ENCODE measurements at regions not wholly inside any gene's neighbourhood (a gene's known extent, or its start where the extent isn't known, plus 50 kb on each side); places are given as distances from the start of the nearest gene placed in this dataset.

DNA sequence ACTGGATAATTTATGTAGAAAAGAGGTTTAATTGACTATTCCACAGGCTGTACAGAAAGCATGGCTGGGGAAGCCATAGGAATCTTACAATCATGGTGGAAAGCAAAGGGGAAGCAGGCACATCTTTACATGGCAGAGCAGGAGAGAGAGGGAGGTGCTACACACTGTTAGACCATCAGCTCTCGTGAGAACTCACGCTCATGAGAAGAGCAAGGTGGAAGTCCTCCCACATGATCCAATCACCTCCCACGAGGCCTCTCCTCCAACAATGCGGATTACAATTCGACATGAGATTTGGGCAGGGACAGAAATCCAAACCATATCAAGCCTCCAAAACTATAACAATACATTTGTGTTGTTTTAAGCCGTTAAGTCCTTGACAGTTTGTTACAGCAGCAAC, 257.1 kb upstream of the KCNG1 start:
- H3K27ac ChIP-seq (ENCODE audit: insufficient read depth, low read length): no peak overlapping the region
- no peaks in the 10 kb centered on the region for H3K9me3 ChIP-seq (ENCODE audit: control insufficient read depth, insufficient read depth, low read depth, low read length)
- H4K20me1 ChIP-seq (ENCODE audit: control insufficient read depth, extremely low read depth, insufficient read depth, low read length): no peaks in the 10 kb centered on the region
- no peak overlapping the region for H3K4me2 ChIP-seq (ENCODE audit: extremely low read depth, insufficient read depth, low read length)
- no peak overlapping the region for H2AFZ ChIP-seq (ENCODE audit: low read length)
- H3K9ac ChIP-seq (ENCODE audit: insufficient read depth, low read length): no peak overlapping the region
- H3K27me3 ChIP-seq (ENCODE audit: control insufficient read depth, insufficient read depth, low read length): peaks cover 3% of the 10 kb centered on the region
- no peak overlapping the region for H3K4me3 ChIP-seq (replicated peaks in 1 of 4; ENCODE audit: control extremely low read depth in 1 of 4, insufficient read depth in 1 of 4, low read depth in 3 of 4, low read length in 4 of 4)
- peaks cover 2% of the 10 kb centered on the region for H3K4me1 ChIP-seq (ENCODE audit: control insufficient read depth, extremely low read depth, insufficient read depth, low read length)
- DNase-seq (ENCODE audit: low read depth in 2 of 2): no peak
- no peaks in the 10 kb centered on the region for H3K79me2 ChIP-seq (ENCODE audit: control insufficient read depth, insufficient read depth, low read length)
- no peak for TF ChIP-seq EZH2 (IDR thresholded peaks at IDR 0.05; ENCODE audit: low read length, missing control alignments)
- TF ChIP-seq, protein P1, sequence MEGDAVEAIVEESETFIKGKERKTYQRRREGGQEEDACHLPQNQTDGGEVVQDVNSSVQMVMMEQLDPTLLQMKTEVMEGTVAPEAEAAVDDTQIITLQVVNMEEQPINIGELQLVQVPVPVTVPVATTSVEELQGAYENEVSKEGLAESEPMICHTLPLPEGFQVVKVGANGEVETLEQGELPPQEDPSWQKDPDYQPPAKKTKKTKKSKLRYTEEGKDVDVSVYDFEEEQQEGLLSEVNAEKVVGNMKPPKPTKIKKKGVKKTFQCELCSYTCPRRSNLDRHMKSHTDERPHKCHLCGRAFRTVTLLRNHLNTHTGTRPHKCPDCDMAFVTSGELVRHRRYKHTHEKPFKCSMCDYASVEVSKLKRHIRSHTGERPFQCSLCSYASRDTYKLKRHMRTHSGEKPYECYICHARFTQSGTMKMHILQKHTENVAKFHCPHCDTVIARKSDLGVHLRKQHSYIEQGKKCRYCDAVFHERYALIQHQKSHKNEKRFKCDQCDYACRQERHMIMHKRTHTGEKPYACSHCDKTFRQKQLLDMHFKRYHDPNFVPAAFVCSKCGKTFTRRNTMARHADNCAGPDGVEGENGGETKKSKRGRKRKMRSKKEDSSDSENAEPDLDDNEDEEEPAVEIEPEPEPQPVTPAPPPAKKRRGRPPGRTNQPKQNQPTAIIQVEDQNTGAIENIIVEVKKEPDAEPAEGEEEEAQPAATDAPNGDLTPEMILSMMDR (conservative IDR thresholded peaks at IDR 0.05 in 1 of 2, IDR thresholded peaks at IDR 0.05 in 1 of 2; ENCODE audit: low read depth in 1 of 2, low read length in 2 of 2): no peak
- no peaks in the 10 kb centered on the region for H3K36me3 ChIP-seq (ENCODE audit: control insufficient read depth, insufficient read depth, low read length)

- Histone ChIP-seq H2AFZ (ENCODE audit: low read length) (no peak overlapping the region), H4K20me1 (ENCODE audit: control insufficient read depth, extremely low read depth, insufficient read depth, low read length) (no peaks in the 10 kb centered on the region), H3K27me3 (ENCODE audit: control insufficient read depth, insufficient read depth, low read length) (peaks cover 3% of the 10 kb centered on the region), H3K4me2 (ENCODE audit: extremely low read depth, insufficient read depth, low read length) (no peak overlapping the region), H3K79me2 (ENCODE audit: control insufficient read depth, insufficient read depth, low read length) (no peaks in the 10 kb centered on the region), H3K4me1 (ENCODE audit: control insufficient read depth, extremely low read depth, insufficient read depth, low read length) (peaks cover 2% of the 10 kb centered on the region), H3K9me3 (ENCODE audit: control insufficient read depth, insufficient read depth, low read depth, low read length) (no peaks in the 10 kb centered on the region), H3K4me3 (replicated peaks in 1 of 4; ENCODE audit: control extremely low read depth in 1 of 4, insufficient read depth in 1 of 4, low read depth in 3 of 4, low read length in 4 of 4) (no peak overlapping the region), H3K27ac (ENCODE audit: insufficient read depth, low read length) (no peak overlapping the region), H3K9ac (ENCODE audit: insufficient read depth, low read length) (no peak overlapping the region), H3K36me3 (ENCODE audit: control insufficient read depth, insufficient read depth, low read length) (no peaks in the 10 kb centered on the region)
- TF ChIP-seq, protein P1 (conservative IDR thresholded peaks at IDR 0.05 in 1 of 2, IDR thresholded peaks at IDR 0.05 in 1 of 2; ENCODE audit: low read depth in 1 of 2, low read length in 2 of 2): no peak
- no peak for TF ChIP-seq EZH2 (IDR thresholded peaks at IDR 0.05; ENCODE audit: low read length, missing control alignments)
- no peak for DNase-seq (ENCODE audit: low read depth in 2 of 2)
These were observed 255.1 kb upstream of the KCNG1 start for GRCh38 chr20:51277961-51278360.

DNA sequence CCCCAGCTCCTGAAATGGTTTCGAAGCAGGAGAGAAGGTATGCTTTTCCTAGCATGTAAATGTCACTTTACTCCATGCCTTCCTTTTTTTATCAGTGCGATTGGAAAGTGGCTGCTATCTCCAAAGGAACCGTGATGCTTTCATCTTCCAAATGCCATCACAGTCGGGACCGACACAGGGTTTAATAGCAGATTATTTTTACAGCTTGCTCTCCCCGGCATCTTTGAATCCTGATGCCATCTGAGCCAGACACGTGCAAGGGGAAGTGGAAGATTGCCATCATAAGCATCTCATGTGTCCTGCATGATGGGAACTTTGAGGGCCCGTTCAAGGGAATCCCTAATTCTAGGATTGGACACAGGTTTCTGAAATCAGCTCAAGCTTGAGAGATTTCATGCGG, 253.4 kb upstream of the KCNG1 start:
- Histone ChIP-seq H3K9me3 (ENCODE audit: control insufficient read depth, insufficient read depth, low read depth, low read length) (no peaks in the 10 kb centered on the region), H3K27me3 (ENCODE audit: control insufficient read depth, insufficient read depth, low read length) (peaks cover 3% of the 10 kb centered on the region), H3K27ac (ENCODE audit: insufficient read depth, low read length) (no peak overlapping the region), H3K4me3 (replicated peaks in 1 of 4; ENCODE audit: control extremely low read depth in 1 of 4, insufficient read depth in 1 of 4, low read depth in 3 of 4, low read length in 4 of 4) (no peak overlapping the region), H3K36me3 (ENCODE audit: control insufficient read depth, insufficient read depth, low read length) (no peaks in the 10 kb centered on the region), H4K20me1 (ENCODE audit: control insufficient read depth, extremely low read depth, insufficient read depth, low read length) (no peaks in the 10 kb centered on the region), H3K4me1 (ENCODE audit: control insufficient read depth, extremely low read depth, insufficient read depth, low read length) (peaks cover 2% of the 10 kb centered on the region), H3K4me2 (ENCODE audit: extremely low read depth, insufficient read depth, low read length) (no peak overlapping the region), H3K9ac (ENCODE audit: insufficient read depth, low read length) (no peak overlapping the region), H3K79me2 (ENCODE audit: control insufficient read depth, insufficient read depth, low read length) (no peaks in the 10 kb centered on the region), H2AFZ (ENCODE audit: low read length) (no peak overlapping the region)
- no peak for DNase-seq (ENCODE audit: low read depth in 2 of 2)
- no peak for TF ChIP-seq EZH2 (IDR thresholded peaks at IDR 0.05; ENCODE audit: low read length, missing control alignments)
- TF ChIP-seq, protein P1 (conservative IDR thresholded peaks at IDR 0.05 in 1 of 2, IDR thresholded peaks at IDR 0.05 in 1 of 2; ENCODE audit: low read depth in 1 of 2, low read length in 2 of 2): no peak

Data from fibroblast of lung (primary cell).